VCaP (cell line): ENCODE measurements at regions not wholly inside any gene's neighbourhood (a gene's known extent, or its start where the extent isn't known, plus 50 kb on each side); places are given as distances from the start of the nearest gene placed in this dataset.
A peak's percentile ranks its signal among the peaks of the same experiment; 100 is the strongest.
"Not testable (repeated sequence)": the region's sequence is repeated elsewhere in the genome, so short reads cannot be mapped to it uniquely, and the experiment has no call there.

ENCODE experiments used
- H3K27ac ChIP-seq: fragments of 450-650 bp; 2 replicates; pipeline ENCODE4 v1.5.1; 2017
- CTCF ChIP-seq: fragments of 450-650 bp; conservative IDR thresholded peaks from 2 replicates; pipeline ENCODE4 v1.5.1; 2017; ENCODE audit warnings: mild to moderate bottlenecking, moderate library complexity

GRCh38 chr3:10732292-10732691 is 83.7 kb upstream of the SLC6A11 start:
- TF ChIP-seq CTCF: no peak

DNA sequence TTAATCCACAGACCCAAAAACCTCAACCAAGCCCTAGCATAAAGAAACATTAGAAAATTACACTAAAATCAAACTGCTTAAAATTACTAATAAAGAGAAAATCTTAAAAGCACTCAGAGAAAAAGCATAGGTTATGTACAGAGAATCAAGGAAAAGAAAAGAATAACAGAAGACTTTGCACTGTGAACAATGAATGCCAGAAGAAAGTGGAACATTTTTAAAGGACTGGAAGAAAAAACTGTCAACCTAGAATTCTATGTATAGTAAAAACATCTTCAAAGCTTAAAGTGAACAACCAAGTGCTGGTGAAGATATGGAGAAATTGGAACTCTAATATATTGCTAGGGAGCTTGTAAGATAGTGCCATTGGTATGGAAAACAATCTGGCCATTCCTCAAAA is 82.7 kb upstream of the SLC6A11 start:
- no peak for TF ChIP-seq CTCF

More at GRCh38 chr3:10732292-10732691, 83.7 kb upstream of the SLC6A11 start:
- H3K27ac ChIP-seq: no peak overlapping the region

GRCh38 chr3:10736444-10736843 is 79.6 kb upstream of the SLC6A11 start:
- H3K27ac ChIP-seq: not testable (repeated sequence)

More for the DNA sequence above, 82.7 kb upstream of the SLC6A11 start:
- no peak overlapping the region for H3K27ac ChIP-seq

- TF ChIP-seq CTCF: no peak
- no peak overlapping the region for H3K27ac ChIP-seq
These were observed 78.2 kb upstream of the SLC6A11 start for GRCh38 chr3:10737785-10738184.

DNA sequence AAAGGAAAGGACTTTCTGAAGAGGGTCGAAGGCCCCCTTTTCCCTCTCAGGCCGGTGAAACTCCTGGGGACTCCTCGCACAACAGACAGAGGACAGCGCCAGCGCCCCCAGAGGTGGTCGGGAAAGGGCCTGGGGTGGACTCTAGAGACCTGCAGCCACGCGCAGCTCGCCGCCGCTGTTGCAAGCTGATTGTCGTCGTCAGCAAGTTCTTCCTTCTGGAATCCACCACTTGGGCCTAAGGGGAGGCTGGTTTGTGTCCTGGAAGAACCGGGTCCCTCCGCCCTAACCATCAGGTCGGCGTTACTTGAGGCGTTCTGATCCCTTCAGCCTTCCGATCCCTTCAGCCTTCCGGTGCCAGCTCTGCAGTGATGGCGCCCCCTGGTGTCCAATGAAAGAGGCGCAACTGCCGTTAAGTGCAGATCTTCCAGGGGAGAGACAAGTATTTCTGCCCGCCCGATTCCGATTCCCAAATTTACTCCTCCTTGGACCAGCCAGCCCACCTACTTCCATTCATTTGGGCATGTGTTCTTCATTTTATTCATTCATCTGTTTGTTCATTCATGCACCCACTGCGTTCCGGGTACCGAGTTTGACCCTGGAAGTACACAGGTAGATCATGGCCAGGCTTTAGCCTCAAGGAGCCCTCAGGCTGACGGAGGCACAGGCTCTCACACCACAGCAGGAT is 77.2 kb upstream of the SLC6A11 start:
- no peak overlapping the region for H3K27ac ChIP-seq
- peak; percentile 98 for TF ChIP-seq CTCF

- no peak for TF ChIP-seq CTCF
These were observed 75.1 kb upstream of the SLC6A11 start for GRCh38 chr3:10740954-10741353.

GRCh38 chr3:10741891-10742671 is 73.9 kb upstream of the SLC6A11 start:
- H3K27ac ChIP-seq: no peak overlapping the region

More at GRCh38 chr3:10740954-10741353, 75.1 kb upstream of the SLC6A11 start:
- H3K27ac ChIP-seq: no peak overlapping the region

More at GRCh38 chr3:10741891-10742671, 73.9 kb upstream of the SLC6A11 start:
- TF ChIP-seq CTCF: no peak
